GM21619 (cell line): ENCODE measurements at regions not wholly inside any gene's neighbourhood (a gene's known extent, or its start where the extent isn't known, plus 50 kb on each side); places are given as distances from the start of the nearest gene placed in this dataset.

Experiments
- ATAC-seq: cut with Tn5 transposase; IDR thresholded peaks from one replicate; pipeline ENCODE4 v1.9.1; 2021; ENCODE audit not compliant: unreplicated experiment

DNA sequence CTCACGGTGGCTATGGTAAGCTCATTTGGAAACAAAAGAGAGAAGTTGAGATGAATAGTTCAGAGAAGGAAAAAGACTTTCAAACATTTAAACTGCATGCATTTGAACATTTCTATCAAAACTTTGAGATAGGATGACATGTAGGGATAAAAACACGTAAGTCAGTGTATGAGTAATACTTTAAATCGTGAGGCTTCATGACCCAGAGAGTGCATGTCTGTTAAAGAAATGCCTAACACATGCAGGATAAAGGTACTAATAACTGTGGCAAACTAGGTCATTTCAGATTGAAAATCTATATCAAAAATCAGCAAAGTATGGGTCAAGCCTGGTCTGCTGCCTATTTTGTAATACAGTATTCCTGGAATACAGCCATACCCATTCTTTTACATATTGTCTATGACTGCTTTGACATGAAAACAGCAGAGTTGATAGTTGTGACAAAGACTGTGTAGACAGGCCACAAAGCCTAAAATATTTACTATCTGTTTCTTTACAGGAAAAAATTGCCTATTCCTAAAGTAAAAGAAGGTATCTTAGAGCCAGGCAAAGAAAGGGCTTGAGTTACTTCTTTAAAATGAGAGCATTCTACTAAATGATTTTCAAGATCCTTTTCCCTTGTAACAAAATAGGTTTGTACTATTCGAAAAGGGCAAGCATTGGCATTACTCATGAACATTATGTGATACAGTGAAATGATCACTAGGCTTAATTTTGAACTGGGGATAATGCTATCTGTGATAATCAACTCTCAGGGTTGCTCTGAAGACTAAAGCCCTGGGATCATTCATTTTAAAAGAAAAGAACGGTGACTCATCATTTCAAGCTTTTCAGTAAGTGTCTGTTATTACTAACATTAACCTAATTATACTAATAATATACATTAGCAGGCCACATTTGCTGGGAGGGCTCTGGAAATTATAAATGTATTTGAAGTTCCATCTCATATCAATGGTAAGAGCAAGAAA lies 185.9 kb downstream of the CRPPA start:
- no peak for ATAC-seq

DNA sequence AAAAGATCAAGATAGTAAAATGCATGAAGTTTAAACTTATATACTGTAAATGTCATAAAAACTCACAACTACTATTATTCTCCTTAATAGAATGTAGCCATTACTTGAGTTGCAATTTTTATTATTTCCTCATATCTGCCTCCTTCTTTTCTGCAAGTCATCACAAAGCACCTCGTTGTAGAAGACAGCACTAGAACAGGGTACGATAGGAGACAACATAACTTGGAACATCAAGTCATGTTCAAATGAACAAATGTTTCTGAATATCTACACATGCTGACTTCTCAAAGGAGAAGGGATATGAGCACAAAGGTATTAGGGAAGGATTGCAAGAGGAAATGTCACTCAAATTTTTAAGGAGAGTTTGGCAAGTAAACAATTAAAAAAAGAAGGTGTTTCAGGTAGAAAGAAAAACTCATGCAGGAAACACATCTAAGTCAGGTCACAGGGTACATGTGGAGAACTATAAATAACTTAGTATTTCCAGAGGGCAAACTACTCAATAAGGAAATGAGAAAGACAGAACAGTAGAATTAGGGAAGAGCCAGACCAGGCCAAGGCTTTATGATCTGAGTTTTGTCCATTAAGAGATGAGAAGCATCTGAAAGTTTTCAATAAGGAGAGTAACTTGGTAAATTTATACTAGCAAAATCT lies 186.7 kb downstream of the CRPPA start:
- ATAC-seq: no peak

DNA sequence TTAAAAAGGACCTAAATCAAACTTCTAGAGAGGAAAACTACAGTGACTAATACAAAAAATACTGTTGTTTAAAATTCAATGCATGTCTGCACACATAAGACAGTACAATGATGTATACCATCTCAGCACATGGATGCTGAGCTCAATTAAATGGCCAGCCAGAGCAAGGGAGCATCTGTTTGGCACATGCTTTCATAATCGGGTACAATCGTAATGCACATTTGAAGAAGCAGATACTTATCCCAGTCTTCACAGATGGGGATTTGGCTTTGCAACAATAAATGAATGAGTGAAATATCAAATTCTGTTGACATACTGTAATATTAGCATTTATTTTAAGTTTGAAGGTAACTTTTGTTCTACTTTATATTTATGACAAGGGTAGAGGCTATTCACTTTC lies 187.8 kb downstream of the CRPPA start:
- no peak for ATAC-seq

- no peak for ATAC-seq
Observed at GRCh38 chr7:16232273-16232672, 189.1 kb downstream of the CRPPA start.

GRCh38 chr7:16223963-16224707 lies 197.2 kb downstream of the CRPPA start:
- no peak for ATAC-seq

- no peak for ATAC-seq
Observed at GRCh38 chr7:16212610-16213009, 208.7 kb downstream of the CRPPA start.

GRCh38 chr7:16212032-16212431 lies 209.3 kb downstream of the CRPPA start:
- no peak for ATAC-seq

- ATAC-seq: no peak
Observed at GRCh38 chr7:16211402-16211925, 209.9 kb downstream of the CRPPA start.

DNA sequence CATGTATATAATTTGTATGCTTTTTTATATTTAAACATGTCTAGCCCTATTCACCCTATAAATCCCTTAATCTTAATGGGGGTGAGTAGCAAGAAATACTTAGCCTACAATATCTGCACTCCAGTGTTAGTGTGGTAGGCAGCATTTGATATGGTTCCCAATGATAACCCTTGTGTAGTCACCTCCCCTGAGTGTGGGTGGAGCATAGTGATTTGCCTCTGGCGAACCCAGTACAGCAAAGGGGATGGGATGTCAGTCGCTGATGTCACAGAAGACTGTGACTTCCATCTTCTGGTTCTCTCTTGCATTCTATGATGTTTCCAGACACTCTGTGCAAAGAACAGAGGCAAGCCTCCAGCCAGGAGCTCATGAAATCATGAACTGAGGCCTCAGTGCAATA lies 211.2 kb downstream of the CRPPA start:
- no peak for ATAC-seq

DNA sequence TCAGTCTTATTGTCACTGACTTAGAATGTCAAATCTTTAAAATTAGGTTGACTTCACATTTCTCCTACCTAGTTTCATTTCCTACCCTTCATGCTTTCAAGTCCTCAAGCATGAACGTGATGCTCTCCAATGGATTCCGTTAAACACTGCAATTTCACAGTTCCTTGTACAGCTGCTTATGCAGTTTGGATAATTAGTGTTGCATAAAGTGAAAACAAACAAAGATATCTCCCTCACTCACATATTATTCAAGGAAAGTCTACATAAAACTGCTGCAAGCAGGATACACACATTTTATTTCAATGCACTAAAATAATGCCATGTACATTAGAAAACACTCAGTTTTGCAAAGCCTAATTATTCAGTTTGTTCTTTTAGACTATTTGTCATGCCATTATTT lies 214.0 kb downstream of the CRPPA start:
- no peak for ATAC-seq

DNA sequence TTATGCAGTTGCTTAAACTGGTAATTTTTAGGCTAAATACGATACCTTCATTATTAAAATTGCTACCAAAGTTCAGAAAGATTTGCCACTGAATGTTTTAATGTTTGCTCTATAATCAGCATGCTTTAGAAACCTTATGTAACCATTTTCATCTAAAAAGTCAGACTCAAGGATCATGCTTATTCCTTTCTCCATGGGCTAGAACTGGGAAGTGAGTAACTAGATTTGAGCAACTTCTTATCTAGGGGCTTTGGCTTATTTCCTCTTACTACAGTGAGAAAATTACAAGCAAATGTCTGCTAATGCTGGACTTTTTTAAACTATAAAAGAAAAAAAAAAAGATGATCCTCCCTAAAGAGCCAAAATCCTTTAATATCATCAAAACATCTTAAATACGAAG lies 215.9 kb downstream of the CRPPA start:
- ATAC-seq: no peak

GRCh38 chr7:16204953-16205352 lies 216.4 kb downstream of the CRPPA start:
- ATAC-seq: no peak

GRCh38 chr7:16203065-16203464 lies 218.3 kb downstream of the CRPPA start:
- ATAC-seq: no peak

DNA sequence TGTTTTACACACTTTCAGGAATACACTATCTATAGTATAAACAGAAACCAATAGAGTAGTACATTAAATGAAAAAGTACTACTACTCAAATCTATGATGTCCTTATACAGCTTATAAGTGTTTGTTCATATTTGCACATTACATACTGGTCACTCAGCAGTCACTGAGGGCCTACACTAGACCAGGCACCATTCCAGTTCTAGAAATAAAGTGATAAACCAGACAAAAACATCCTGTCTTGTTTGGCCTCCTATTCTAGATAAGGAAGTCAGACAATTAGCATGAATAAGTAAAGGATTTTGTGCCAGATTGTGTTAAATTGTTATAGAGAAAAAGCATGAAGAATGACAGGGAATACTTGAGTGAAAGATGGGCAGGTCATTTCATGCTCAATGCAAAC lies 219.0 kb downstream of the CRPPA start:
- ATAC-seq: no peak

- no peak for ATAC-seq
Observed at GRCh38 chr7:16200591-16200990, 220.7 kb downstream of the CRPPA start.

- ATAC-seq: no peak
Observed at GRCh38 chr7:16193631-16194030, 227.7 kb downstream of the CRPPA start.

- no peak for ATAC-seq
Observed at GRCh38 chr7:16189026-16189715, 232.2 kb downstream of the CRPPA start.

GRCh38 chr7:16187131-16187530 lies 234.2 kb downstream of the CRPPA start:
- no peak for ATAC-seq

DNA sequence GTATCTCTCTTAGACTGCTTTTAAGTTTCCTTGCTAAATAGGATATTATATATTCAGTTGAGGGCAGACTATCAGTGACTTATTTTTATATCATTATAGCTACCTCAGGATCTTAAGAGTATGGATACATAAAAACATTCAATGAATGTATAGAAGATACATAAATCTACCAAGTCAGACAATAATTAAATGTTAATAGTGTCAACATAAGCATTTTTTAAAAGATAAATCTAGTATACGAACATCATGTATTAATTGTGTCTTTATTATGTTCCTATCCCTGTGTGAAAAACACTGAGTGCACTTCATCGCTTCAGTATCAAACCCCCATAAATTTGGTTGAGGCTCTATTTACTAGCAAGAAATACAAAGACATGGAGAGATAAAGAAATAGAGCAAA lies 242.8 kb downstream of the CRPPA start:
- ATAC-seq: no peak

- no peak for ATAC-seq
Observed at GRCh38 chr7:16178092-16178491, 243.2 kb downstream of the CRPPA start.

DNA sequence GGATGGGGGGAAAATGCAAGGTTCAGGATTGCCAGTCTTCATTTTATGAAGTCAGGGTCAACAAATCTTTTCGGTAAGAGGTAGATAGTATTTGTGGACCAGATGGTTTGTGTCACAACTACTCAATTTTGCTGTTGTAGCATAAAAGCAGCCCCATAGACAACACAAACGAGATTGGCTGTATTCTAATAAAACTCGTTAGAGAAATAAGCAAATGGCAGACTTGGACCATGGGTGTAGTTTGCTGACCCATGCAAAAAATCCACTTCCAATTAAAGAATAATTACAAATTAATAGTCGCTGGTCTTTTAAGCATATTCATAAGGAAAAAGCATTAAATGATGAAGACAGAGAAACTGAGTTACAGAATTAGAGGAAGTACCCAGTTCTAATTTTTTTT lies 247.1 kb downstream of the CRPPA start:
- ATAC-seq: no peak
